Skeletal muscle satellite cell (primary cell): ENCODE measurements at regions not wholly inside any gene's neighbourhood (a gene's known extent, or its start where the extent isn't known, plus 50 kb on each side); places are given as distances from the start of the nearest gene placed in this dataset.
"Not testable (repeated sequence)": the region's sequence is repeated elsewhere in the genome, so short reads cannot be mapped to it uniquely, and the experiment has no call there.

Source experiments
- H3K27me3 ChIP-seq: 2 replicates; pipeline ENCODE4 v1.7.0; 2013; ENCODE audit warnings: low read length; ENCODE audit not compliant: control insufficient read depth, insufficient read depth
- H3K36me3 ChIP-seq: 2 replicates; pipeline ENCODE4 v1.7.0; 2013; ENCODE audit warnings: mild to moderate bottlenecking, control low read depth, low read length; ENCODE audit not compliant: insufficient read depth
- H3K4me1 ChIP-seq: 2 replicates; pipeline ENCODE4 v1.7.0; 2013; ENCODE audit warnings: low read length; ENCODE audit not compliant: control insufficient read depth, insufficient read depth
- H3K4me2 ChIP-seq: 2 replicates; pipeline ENCODE4 v1.7.0; 2013; ENCODE audit warnings: mild to moderate bottlenecking, low read length
- H3K4me3 ChIP-seq: 2 replicates; pipeline ENCODE4 v1.7.0; 2013; ENCODE audit warnings: low read length
- H3K9ac ChIP-seq: 2 replicates; pipeline ENCODE4 v1.7.0; 2013; ENCODE audit warnings: mild to moderate bottlenecking, low read depth, low read length, moderate library complexity
- H3K9me3 ChIP-seq: replicated peaks from 2 replicates; pipeline ENCODE4 v1.7.0; 2013; ENCODE audit warnings: mild to moderate bottlenecking, control low read depth, low read length

- Histone ChIP-seq H3K4me3 (no peak overlapping the region), H3K4me2 (no peak overlapping the region), H3K9me3 (no peaks in the 10 kb centered on the region), H3K9ac (no peak overlapping the region), H3K27me3 (no peaks in the 10 kb centered on the region), H3K36me3 (no peaks in the 10 kb centered on the region), H3K4me1 (no peaks in the 10 kb centered on the region)
Measured at GRCh38 chr19:20325151-20325550, 158.1 kb downstream of the ZNF486 start.

- Histone ChIP-seq H3K4me2 (no peak overlapping the region), H3K9me3 (no peaks in the 10 kb centered on the region)
Measured at GRCh38 chr19:20321139-20321763, 154.2 kb downstream of the ZNF486 start.

GRCh38 chr19:20320191-20320590, 153.2 kb downstream of the ZNF486 start:
- H3K9me3 ChIP-seq: no peaks in the 10 kb centered on the region
- H3K4me1 ChIP-seq: no peaks in the 10 kb centered on the region
- no peak overlapping the region for H3K4me2 ChIP-seq
- no peak overlapping the region for H3K9ac ChIP-seq
- no peak overlapping the region for H3K4me3 ChIP-seq
- no peaks in the 10 kb centered on the region for H3K27me3 ChIP-seq
- H3K36me3 ChIP-seq: no peaks in the 10 kb centered on the region

More at GRCh38 chr19:20321139-20321763, 154.2 kb downstream of the ZNF486 start:
- H3K4me3 ChIP-seq: no peak overlapping the region
- no peaks in the 10 kb centered on the region for H3K36me3 ChIP-seq
- H3K4me1 ChIP-seq: no peaks in the 10 kb centered on the region
- H3K27me3 ChIP-seq: no peaks in the 10 kb centered on the region
- no peak overlapping the region for H3K9ac ChIP-seq

- Histone ChIP-seq H3K36me3 (no peaks in the 10 kb centered on the region), H3K4me3 (no peak overlapping the region), H3K4me2 (no peak overlapping the region), H3K9ac (no peak overlapping the region), H3K4me1 (no peaks in the 10 kb centered on the region), H3K27me3 (no peaks in the 10 kb centered on the region), H3K9me3 (no peaks in the 10 kb centered on the region)
Measured at GRCh38 chr19:20318616-20319015, 151.6 kb downstream of the ZNF486 start.

GRCh38 chr19:20315543-20315942, 148.5 kb downstream of the ZNF486 start:
- Histone ChIP-seq H3K4me2 (no peak overlapping the region), H3K4me3 (no peak overlapping the region), H3K4me1 (no peaks in the 10 kb centered on the region), H3K27me3 (no peaks in the 10 kb centered on the region), H3K9me3 (no peaks in the 10 kb centered on the region), H3K9ac (no peak overlapping the region), H3K36me3 (no peaks in the 10 kb centered on the region)

GRCh38 chr19:20313894-20314293, 146.9 kb downstream of the ZNF486 start:
- Histone ChIP-seq H3K9me3 (no peaks in the 10 kb centered on the region), H3K4me3 (no peak overlapping the region), H3K4me2 (no peak overlapping the region), H3K9ac (no peak overlapping the region), H3K27me3 (no peaks in the 10 kb centered on the region), H3K36me3 (no peaks in the 10 kb centered on the region), H3K4me1 (no peaks in the 10 kb centered on the region)

GRCh38 chr19:20307127-20307526, 140.1 kb downstream of the ZNF486 start:
- H3K4me2 ChIP-seq: no peak overlapping the region
- no peak overlapping the region for H3K4me3 ChIP-seq
- no peaks in the 10 kb centered on the region for H3K36me3 ChIP-seq
- no peak overlapping the region for H3K9ac ChIP-seq
- H3K4me1 ChIP-seq: no peaks in the 10 kb centered on the region
- no peaks in the 10 kb centered on the region for H3K27me3 ChIP-seq
- no peaks in the 10 kb centered on the region for H3K9me3 ChIP-seq

GRCh38 chr19:20296314-20296713, 129.3 kb downstream of the ZNF486 start:
- not testable (repeated sequence) for H3K36me3 ChIP-seq, H3K4me1 ChIP-seq, H3K4me3 ChIP-seq, H3K9me3 ChIP-seq, H3K9ac ChIP-seq, H3K27me3 ChIP-seq, H3K4me2 ChIP-seq

- Histone ChIP-seq H3K4me3 (no peak overlapping the region), H3K4me2 (no peak overlapping the region), H3K27me3 (no peaks in the 10 kb centered on the region), H3K36me3 (no peaks in the 10 kb centered on the region), H3K9ac (no peak overlapping the region), H3K4me1 (no peaks in the 10 kb centered on the region), H3K9me3 (no peaks in the 10 kb centered on the region)
Measured at GRCh38 chr19:20294181-20294580, 127.2 kb downstream of the ZNF486 start.

- H3K9me3 ChIP-seq, H3K4me3 ChIP-seq, H3K4me2 ChIP-seq, H3K9ac ChIP-seq, H3K27me3 ChIP-seq, H3K4me1 ChIP-seq, H3K36me3 ChIP-seq: not testable (repeated sequence)
Measured at GRCh38 chr19:20292520-20292919, 125.5 kb downstream of the ZNF486 start.

- no peaks in the 10 kb centered on the region for H3K4me1 ChIP-seq
- no peaks in the 10 kb centered on the region for H3K27me3 ChIP-seq
- no peaks in the 10 kb centered on the region for H3K36me3 ChIP-seq
- H3K4me2 ChIP-seq: no peak overlapping the region
- no peak overlapping the region for H3K4me3 ChIP-seq
- H3K9ac ChIP-seq: no peak overlapping the region
- no peaks in the 10 kb centered on the region for H3K9me3 ChIP-seq
Measured at GRCh38 chr19:20289186-20289585, 122.2 kb downstream of the ZNF486 start.

GRCh38 chr19:20287070-20287469, 120.1 kb downstream of the ZNF486 start:
- no peak overlapping the region for H3K9ac ChIP-seq
- H3K9me3 ChIP-seq: no peaks in the 10 kb centered on the region
- H3K4me2 ChIP-seq: no peak overlapping the region

More at GRCh38 chr19:20287070-20287469, 120.1 kb downstream of the ZNF486 start:
- H3K4me1 ChIP-seq: no peaks in the 10 kb centered on the region
- no peaks in the 10 kb centered on the region for H3K27me3 ChIP-seq
- no peaks in the 10 kb centered on the region for H3K36me3 ChIP-seq
- no peak overlapping the region for H3K4me3 ChIP-seq
